ENCODE measurements at regions not wholly inside any gene's neighbourhood (a gene's known extent, or its start where the extent isn't known, plus 50 kb on each side); places are given as distances from the start of the nearest gene placed in this dataset.

- TF ChIP-seq CTCF (IDR thresholded peaks at IDR 0.05), result no peak
- no peak for TF ChIP-seq SIN3A (IDR thresholded peaks at IDR 0.05; ENCODE audit: borderline replicate concordance, insufficient read depth, low read depth, low read length)
Observed at GRCh38 chr14:87233806-87234384, 759.1 kb downstream of the GALC start.

Measured in Panc1 (cell line).